Suppressor macrophage treated with lipopolysaccharide for 1 hour (primary cell): ENCODE measurements at regions not wholly inside any gene's neighbourhood (a gene's known extent, or its start where the extent isn't known, plus 50 kb on each side); places are given as distances from the start of the nearest gene placed in this dataset.
"Not testable (repeated sequence)": the region's sequence is repeated elsewhere in the genome, so short reads cannot be mapped to it uniquely, and the experiment has no call there.

Experiments
- DNase-seq, 3 donors: peaks; one replicate each; pipeline ENCODE4 v3.0.0-alpha.2; 2020 to 2022

DNA sequence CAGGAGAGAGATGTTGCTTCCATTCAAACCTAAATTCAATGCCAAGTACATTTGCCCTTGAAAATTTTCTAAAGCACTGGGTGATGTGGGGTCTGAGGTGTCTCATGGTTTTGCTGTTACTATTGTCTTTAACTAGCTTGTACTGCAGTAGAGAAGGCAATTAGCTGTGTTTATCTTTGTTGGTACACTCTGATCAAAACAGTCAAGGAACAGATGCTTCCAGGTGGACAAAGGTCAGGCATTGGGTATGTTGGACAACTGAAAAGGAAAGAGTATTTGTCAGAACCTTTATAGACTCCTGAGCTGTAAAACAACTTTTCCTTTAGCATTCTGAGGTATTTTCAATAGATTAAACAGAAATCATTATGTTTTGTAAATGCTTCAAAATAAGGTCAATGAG is 2228.7 kb upstream of the WWC1 start:
- no peak for DNase-seq

GRCh38 chr5:166063261-166063660 is 2228.2 kb upstream of the WWC1 start:
- no peak for DNase-seq

DNA sequence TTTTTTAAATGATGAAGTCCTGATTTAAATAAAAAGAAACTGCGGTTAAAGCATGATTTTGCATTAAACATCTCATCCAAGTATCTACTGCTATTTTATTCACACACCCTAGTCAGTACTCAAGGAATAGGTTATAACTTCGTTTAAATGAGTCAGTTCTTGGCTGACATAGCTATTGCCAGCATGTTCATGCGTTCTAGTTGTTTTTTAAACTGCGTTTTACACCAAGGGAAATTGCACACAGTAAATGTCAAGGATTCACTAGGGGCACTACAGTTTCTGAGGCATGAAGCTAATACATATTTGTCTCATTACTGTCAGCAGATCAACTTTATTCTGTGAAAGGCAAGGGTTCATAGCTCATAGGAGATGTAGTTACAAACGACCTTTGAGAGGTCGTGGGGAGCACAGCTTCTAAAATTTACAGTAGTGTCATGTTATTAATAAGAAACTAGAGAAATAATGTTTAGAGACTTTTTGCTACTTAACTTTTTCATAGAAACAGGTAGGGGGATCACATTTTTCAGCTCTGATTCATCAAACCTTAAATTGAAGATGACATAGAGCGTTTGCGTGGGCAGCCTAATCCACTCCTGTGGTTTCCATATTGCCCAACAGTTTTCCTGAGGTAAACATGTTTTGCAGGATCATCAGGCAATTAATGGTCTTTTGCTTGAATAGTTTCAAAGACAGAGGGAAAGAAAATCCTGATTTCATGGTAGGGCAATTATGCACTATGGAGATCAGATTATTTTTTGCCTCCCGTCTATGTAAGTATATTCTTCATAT is 2222.7 kb upstream of the WWC1 start:
- DNase-seq = no peak

GRCh38 chr5:166073901-166074581 is 2217.4 kb upstream of the WWC1 start:
- no peak for DNase-seq

DNA sequence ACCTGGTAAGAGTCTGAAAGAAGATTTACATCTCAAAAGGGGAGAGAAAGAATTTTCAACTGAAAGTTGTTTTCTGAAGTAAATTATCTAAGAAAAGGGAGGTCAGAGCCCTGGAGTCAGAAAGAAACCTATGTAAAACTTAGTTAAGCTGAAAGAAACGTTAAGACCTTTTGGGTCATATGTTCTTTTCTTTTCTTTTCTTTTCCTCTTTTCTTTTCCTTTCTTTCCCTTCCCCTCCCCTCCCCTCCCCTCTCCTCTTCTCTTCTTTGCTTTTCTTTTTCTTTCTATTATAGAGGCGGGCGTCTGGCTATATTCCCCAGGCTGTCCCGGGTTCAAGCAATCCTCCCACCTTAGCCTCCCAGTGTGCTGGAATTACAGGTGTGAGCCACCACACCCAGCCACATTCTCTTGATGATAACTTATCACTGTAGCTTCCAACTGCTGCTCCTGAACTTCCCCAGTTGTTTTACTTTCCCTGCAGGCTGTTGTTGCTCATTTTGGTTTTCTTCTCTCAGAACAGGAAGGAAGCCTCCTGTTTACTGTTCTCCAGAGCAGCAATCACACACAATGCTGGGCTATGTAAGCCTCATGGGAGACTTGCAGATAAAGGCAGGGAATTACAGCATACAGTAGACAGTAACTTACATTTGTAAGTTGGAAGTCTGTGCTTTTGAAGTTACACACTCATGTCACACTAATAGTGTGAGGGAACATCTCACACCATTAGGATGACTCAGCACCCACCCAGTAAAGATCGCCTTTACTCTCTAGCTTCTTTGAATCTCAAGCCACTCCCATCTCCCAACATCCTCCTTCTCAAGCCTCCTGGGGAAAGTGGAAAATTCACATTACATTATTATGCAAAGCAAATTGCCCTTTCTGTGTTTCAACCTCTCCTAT is 2216.6 kb upstream of the WWC1 start:
- DNase-seq = no peak

- DNase-seq = no peak
Measured at GRCh38 chr5:166083183-166083959, 2208.1 kb upstream of the WWC1 start.

DNA sequence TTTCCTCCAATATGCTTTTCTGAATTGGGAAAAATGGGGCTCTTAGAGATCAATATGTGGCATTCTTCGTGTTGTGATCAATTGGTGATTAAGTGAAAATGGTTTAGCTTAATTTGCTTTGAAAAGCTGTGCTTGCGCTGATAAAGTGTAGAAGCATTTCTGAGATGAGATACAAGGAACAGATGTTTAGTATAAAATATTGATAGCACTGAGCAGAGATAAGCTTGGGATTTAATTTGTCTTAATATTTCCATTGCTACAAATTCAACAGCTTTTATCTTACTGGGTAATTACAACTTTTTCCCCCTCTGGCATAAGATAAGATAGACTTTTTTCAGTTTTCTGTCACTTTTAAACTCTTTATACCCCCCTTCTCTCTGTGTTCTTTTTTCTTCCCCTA is 2204.9 kb upstream of the WWC1 start:
- DNase-seq = no peak

GRCh38 chr5:166088389-166089039 is 2202.9 kb upstream of the WWC1 start:
- no peak for DNase-seq

GRCh38 chr5:166091931-166092330 is 2199.5 kb upstream of the WWC1 start:
- no peak for DNase-seq

- no peak for DNase-seq
Measured at GRCh38 chr5:166093312-166093711, 2198.1 kb upstream of the WWC1 start.

DNA sequence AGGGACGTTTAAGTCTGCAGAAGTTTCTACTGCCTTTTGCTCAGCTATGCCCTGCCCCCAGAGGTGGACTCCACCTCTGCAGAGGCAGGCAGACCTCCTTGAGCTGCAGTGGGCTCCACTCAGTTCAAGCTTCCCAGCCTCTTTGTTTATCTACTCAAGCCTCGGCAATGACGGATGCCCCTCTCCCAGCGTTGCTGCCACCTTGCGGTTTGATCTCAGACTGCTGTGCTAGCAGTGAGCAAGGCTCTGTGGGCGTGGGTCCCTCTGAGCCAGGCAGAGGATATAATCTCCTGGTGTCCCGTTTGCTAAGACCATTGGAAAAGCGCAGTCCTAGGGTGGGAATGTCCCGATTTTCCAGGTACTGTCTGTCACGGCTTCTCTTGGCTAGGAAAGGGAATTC is 2188.5 kb upstream of the WWC1 start:
- DNase-seq = no peak

GRCh38 chr5:166111021-166111420 is 2180.4 kb upstream of the WWC1 start:
- no peak for DNase-seq

DNA sequence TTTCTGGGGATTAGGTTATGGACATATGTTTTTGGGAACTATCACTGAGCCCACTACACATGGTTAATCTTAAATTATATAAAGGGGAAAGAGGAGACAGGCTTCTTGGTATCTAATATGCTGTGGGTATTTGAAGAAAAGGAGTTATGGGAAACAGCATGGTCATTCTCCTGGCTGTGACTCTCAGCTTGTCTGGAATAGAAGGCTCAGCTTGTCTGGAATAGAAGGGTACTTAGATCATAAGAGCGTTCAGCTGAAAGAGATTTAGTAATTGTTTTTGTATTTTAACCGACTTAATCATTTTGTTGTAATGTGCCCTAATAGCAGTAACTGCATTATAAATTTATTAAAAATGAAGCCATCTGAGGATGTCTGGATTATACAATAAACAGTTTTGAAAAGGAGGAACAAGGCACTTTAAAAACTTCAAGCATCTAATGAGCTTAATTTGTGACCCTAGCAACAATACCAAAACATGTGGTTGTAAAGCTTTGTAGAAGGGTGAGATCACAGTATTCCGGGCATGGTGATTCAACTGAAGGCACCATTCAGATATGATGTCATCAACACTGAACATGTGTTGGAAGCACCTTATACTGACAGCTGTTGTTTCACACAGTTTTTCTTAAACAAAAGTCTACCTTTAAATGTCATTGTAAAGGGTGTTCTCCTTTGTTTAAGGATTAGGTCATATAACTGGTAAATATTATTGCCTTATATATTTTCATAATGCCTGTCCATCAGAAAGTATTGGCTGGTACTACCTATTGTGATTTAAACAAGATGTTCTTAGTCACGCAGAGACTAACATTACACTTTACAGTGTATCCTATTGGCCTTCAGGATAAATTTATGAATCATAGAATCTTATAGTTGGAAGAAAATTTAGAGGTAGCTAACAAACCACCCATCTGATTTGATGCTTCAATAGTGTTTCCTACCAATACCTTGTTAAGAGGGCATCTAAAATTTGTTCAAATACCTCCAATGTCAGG is 2174.1 kb upstream of the WWC1 start:
- no peak for DNase-seq

GRCh38 chr5:166119506-166119905 is 2171.9 kb upstream of the WWC1 start:
- no peak for DNase-seq

DNA sequence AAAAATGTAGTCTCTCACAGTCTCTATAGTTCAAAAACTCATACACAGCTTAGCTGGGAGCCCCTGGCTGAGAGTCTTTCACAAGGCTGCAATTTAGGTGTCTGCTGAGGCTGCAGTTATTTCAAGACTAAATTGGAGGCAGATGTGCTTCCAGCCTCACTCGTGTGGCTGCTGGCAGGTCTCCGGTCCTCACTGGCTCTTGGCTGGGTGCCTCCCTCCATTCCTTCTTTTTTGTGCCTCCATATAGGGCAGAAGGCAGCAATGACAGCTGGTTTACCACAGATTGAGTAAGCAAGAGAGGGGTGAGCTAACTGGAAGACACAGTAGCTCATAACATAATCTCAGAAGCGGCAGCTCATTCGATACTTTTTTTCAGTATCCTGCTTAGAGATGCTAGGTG is 2167.7 kb upstream of the WWC1 start:
- DNase-seq = no peak

GRCh38 chr5:166127766-166128570 is 2163.5 kb upstream of the WWC1 start:
- no peak for DNase-seq

- DNase-seq = not testable (repeated sequence)
Measured at GRCh38 chr5:166145107-166145506, 2146.3 kb upstream of the WWC1 start.

DNA sequence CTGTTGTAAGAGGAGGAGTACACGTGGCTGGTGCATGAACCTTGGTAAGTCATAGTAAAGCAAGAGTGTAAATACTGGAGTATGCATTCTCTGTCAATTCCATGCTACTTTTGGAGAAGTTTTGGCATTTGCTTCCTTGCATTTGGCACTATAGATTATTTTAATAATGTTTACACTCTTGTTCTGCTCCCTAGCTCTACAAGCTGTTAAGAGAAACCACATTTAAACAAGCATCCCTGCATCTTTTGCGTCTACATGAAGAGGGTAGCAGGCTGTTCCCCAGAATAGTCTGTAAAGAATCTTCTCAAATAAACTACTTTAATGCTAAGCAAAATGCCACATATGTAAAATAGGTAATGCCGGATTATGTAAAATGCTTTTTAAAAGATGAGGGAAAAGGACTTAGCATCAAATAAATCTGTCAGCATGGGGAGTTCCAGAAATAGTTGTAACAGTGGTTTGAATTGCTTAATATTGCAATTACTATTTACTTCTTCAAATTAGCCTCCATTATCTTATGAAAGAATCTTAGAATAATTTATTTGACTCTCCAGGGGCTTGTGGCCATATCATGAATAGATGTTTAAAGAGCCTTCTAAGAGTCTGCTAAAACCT is 2127.3 kb upstream of the WWC1 start:
- no peak for DNase-seq

DNA sequence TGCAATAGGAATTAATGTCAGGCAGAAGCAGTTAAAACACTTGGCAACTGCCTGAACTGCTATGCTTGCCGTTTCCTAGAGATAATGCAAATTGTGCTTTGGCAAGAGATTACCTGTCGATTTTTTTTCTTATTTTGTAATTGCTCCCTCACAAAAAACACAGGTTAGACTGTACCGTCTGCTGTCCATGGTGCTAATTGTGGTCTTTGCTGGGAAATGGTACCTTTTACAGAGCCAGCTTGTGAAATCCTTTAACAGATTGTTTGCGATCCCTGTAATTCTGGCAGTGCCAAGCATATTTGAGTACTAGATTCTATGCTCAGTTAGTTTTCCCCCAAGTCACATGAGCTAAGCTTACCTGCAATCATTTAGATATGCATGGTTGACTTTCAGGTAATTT is 2125.8 kb upstream of the WWC1 start:
- DNase-seq = no peak

DNA sequence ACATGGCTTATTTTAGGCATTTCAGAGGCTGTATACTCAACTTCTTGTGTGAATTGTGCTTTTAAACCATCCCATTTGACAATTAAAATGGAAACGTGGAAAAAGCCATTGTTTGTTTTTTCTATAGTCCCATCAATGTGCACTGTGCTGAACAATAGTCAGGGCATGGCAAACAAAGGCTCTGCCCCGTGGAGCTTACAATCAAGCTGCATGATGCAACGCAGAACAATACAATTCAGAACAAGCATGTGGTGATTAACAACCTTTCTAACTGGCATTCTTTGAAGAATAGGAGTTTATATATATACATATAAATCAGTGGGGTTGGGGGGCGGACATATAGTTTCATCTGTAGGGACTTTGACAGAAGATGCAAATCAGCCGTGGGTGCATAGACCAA is 2125.4 kb upstream of the WWC1 start:
- no peak for DNase-seq
